ENCODE measurements at regions not wholly inside any gene's neighbourhood (a gene's known extent, or its start where the extent isn't known, plus 50 kb on each side); places are given as distances from the start of the nearest gene placed in this dataset.

DNA sequence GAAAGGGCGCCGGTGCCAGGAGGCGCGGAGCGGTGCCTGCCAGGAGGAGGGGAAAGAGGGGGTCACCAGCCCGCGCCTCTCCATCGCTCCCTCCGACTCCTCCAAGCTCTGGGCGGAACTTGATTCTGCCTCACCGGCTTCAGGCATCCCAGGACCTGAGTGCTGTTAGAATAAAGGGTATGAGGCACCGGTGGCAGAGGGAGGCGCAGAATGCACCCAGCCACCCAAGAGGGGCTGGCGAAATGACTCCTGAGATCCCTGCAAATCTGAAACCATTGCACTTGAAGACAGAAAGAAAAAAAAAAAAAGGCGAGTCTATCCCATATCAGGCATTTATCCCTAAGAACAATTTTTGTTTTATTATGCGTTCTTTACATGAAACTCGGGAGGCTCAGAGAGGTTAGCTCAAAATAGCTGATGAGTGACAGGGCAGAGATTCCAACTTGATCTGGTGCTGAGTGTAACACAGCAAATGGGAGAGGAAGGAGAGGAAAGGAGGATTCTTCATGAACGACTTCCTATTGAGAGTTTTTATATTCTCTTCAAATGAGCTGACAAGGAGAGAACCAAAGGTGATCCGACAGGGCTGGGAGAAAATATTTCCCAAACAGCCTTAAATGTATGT is 157.0 kb upstream of the FRMD4B start:
- H3K4me2 ChIP-seq: peak overlapping the region; percentile 83
- H3K4me3 ChIP-seq: no peak overlapping the region
- no peak for TF ChIP-seq EZH2phosphoT487 (IDR thresholded peaks at IDR 0.05; ENCODE audit: low read depth, severe bottlenecking, unreplicated experiment)
- TF ChIP-seq, protein P1, sequence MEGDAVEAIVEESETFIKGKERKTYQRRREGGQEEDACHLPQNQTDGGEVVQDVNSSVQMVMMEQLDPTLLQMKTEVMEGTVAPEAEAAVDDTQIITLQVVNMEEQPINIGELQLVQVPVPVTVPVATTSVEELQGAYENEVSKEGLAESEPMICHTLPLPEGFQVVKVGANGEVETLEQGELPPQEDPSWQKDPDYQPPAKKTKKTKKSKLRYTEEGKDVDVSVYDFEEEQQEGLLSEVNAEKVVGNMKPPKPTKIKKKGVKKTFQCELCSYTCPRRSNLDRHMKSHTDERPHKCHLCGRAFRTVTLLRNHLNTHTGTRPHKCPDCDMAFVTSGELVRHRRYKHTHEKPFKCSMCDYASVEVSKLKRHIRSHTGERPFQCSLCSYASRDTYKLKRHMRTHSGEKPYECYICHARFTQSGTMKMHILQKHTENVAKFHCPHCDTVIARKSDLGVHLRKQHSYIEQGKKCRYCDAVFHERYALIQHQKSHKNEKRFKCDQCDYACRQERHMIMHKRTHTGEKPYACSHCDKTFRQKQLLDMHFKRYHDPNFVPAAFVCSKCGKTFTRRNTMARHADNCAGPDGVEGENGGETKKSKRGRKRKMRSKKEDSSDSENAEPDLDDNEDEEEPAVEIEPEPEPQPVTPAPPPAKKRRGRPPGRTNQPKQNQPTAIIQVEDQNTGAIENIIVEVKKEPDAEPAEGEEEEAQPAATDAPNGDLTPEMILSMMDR (IDR thresholded peaks at IDR 0.05; ENCODE audit: poor library complexity): no peak
- TF ChIP-seq EZH2 (IDR thresholded peaks at IDR 0.05; ENCODE audit: borderline replicate concordance): no peak

DNA sequence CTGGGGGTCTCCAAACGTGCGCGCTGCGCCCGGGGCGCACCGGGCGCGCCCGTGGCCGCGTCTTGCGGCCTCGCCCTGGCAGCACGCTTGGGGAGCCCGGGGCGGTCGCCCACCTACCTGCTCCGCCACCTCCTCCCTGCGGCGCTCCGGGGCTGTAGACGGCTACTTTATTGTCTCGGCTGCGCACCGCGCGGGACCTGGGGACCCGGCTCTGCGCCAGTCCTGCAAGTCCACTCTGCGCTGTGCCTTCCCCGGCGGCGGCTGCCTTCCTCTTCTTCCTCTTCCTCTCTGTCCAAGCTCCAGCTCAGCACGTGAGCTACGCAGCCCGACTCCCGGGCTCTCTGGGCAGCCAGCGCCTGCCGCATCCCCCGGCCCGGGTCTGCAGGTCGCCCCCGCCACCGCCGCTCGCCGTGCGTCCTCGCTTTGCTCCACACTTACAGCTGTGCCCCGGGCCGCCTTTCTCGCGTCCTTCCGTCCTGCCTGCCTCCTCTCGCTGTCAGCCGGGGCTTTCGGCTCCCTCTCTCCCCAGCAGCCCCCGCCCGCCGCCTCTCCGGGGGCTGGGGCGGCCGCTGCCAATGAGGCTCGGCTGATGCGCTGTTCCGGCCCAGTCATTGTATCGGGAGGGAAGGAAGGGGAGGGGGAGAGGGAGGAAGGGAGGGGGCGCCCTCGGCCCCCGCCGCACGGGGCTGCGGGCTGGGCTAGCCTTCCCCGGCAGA is 156.4 kb upstream of the FRMD4B start:
- Histone ChIP-seq H3K79me2 (peaks cover 7% of the 10 kb centered on the region), H3K27ac (no peak overlapping the region), H3K9me3 (ENCODE audit: low read depth) (no peaks in the 10 kb centered on the region), H3K4me3 (peak overlapping the region; percentile 60), H2AFZ (peak overlapping the region; percentile 48), H3K36me3 (replicated peaks; ENCODE audit: insufficient read depth, low read depth) (no peaks in the 10 kb centered on the region), H3K27me3 (peaks cover 55% of the 10 kb centered on the region), H4K20me1 (ENCODE audit: insufficient read depth, poor library complexity, severe bottlenecking) (no peaks in the 10 kb centered on the region), H3K4me2 (peak overlapping the region; percentile 83), H3K4me1 (ENCODE audit: insufficient read depth) (peaks cover 8% of the 10 kb centered on the region), H3K9me2 (replicated peaks; ENCODE audit: insufficient read depth) (no peaks in the 10 kb centered on the region)
- WGBS (ENCODE audit: low lambda C conversion rate, missing lambda C conversion rate): 1% methylated on average over 49 of the region's 75 CpGs
- peak; percentile 35 for DNase-seq (ENCODE audit: low spot score)
- no peak for TF ChIP-seq EZH2phosphoT487 (IDR thresholded peaks at IDR 0.05; ENCODE audit: low read depth, severe bottlenecking, unreplicated experiment)

More for the DNA sequence above, 157.0 kb upstream of the FRMD4B start:
- peaks cover 7% of the 10 kb centered on the region for H3K79me2 ChIP-seq
- 14% methylated on average over 10 of the region's 19 CpGs for WGBS (ENCODE audit: low lambda C conversion rate, missing lambda C conversion rate)
- H3K4me1 ChIP-seq (ENCODE audit: insufficient read depth): peaks cover 8% of the 10 kb centered on the region
- no peaks in the 10 kb centered on the region for H3K9me3 ChIP-seq (ENCODE audit: low read depth)
- peaks cover 50% of the 10 kb centered on the region for H3K27me3 ChIP-seq
- H3K27ac ChIP-seq: no peak overlapping the region
- H3K36me3 ChIP-seq (replicated peaks; ENCODE audit: insufficient read depth, low read depth): no peaks in the 10 kb centered on the region
- no peaks in the 10 kb centered on the region for H3K9me2 ChIP-seq (replicated peaks; ENCODE audit: insufficient read depth)
- H4K20me1 ChIP-seq (ENCODE audit: insufficient read depth, poor library complexity, severe bottlenecking): no peaks in the 10 kb centered on the region
- peak overlapping the region; percentile 48 for H2AFZ ChIP-seq
- DNase-seq (ENCODE audit: low spot score): no peak

DNA sequence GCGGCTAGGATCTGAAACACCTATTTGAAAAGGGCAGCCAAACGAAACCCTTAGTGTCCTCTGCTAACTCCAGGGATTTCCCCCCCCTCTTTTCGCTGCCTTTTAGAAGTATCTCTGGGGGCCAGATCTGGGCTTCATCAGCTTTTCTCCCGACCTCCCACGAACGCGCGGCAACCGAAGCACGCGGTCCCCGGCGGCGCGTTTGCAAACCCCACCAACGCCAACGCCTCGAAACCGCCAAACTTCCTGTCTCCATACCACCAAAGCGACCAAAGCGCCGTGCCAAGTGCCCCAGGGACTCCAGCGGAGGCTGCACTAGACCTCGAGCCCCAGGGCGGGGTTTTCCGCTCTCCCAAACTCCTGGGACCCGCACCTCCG is 155.8 kb upstream of the FRMD4B start:
- no peaks in the 10 kb centered on the region for H4K20me1 ChIP-seq (ENCODE audit: insufficient read depth, poor library complexity, severe bottlenecking)
- H3K27ac ChIP-seq: peak overlapping the region; percentile 15
- TF ChIP-seq EZH2phosphoT487 (IDR thresholded peaks at IDR 0.05; ENCODE audit: low read depth, severe bottlenecking, unreplicated experiment) (no peak), EZH2 (IDR thresholded peaks at IDR 0.05; ENCODE audit: borderline replicate concordance) (no peak)
- TF ChIP-seq, protein P1 (IDR thresholded peaks at IDR 0.05; ENCODE audit: poor library complexity): no peak
- no peaks in the 10 kb centered on the region for H3K36me3 ChIP-seq (replicated peaks; ENCODE audit: insufficient read depth, low read depth)
- H3K4me2 ChIP-seq: peak overlapping the region; percentile 83
- no peaks in the 10 kb centered on the region for H3K9me2 ChIP-seq (replicated peaks; ENCODE audit: insufficient read depth)
- peaks cover 8% of the 10 kb centered on the region for H3K4me1 ChIP-seq (ENCODE audit: insufficient read depth)
- H3K4me3 ChIP-seq: peak overlapping the region; percentile 60
- DNase-seq (ENCODE audit: low spot score): peak; percentile 10
- peaks cover 59% of the 10 kb centered on the region for H3K27me3 ChIP-seq
- H3K9me3 ChIP-seq (ENCODE audit: low read depth): no peaks in the 10 kb centered on the region
- WGBS (ENCODE audit: low lambda C conversion rate, missing lambda C conversion rate): 1% methylated on average over 28 of the region's 28 CpGs
- peaks cover 7% of the 10 kb centered on the region for H3K79me2 ChIP-seq
- peak overlapping the region; percentile 48 for H2AFZ ChIP-seq

Data from hepatocyte (in vitro differentiated cells).